Epithelial cell of esophagus (primary cell): ENCODE measurements at regions not wholly inside any gene's neighbourhood (a gene's known extent, or its start where the extent isn't known, plus 50 kb on each side); places are given as distances from the start of the nearest gene placed in this dataset.

Experiments used
- DNase-seq: peaks from one replicate; pipeline ENCODE4 v3.0.0; 2010; ENCODE audit warnings: low read depth
- H3K4me3 ChIP-seq: 2 replicates; pipeline ENCODE4 v1.5.1; 2011; ENCODE audit warnings: mild to moderate bottlenecking, low read length, control low read depth
- TF ChIP-seq, protein P1 (sequence below): IDR thresholded peaks from 2 replicates; pipeline ENCODE4 v1.5.1; 2011; ENCODE audit warnings: low read depth, mild to moderate bottlenecking, low read length, control low read depth, inconsistent platforms; ENCODE audit not compliant: insufficient read depth; ENCODE audit errors: missing control alignments

DNA sequence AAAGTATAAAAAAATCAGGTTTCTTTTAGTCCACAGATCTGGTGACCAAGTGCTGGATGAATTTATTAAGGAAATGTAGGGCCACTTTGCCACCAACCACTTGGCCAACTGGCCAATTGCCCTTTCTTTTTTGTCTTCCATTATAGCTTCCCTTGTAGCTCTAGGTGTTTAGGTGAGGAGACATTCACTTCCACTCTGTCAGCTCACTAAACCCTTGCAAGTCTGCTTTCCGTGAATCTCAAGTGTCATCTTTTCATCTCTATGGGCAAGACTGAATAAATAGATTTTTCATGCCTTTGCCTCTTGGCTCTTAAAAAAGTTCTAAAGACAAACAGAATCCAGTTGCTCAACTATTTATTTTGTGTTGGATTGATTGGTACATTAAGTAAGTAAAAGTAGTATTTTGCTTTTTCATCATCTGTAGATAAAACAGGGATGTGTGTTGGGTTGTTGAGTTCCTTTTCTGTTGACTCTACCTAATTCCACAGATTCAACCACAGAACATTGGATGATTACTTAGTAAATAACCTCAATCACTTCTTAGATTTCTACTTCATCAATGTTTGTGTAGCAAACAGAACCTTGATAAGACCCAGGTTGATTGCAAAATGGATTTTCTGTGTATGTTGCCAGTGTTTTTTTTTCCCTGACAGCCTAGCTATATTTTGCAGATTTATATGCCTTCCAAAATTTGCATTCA, 68.1 kb upstream of the GRXCR1 start:
- no peak overlapping the region for H3K4me3 ChIP-seq
- TF ChIP-seq, protein P1, sequence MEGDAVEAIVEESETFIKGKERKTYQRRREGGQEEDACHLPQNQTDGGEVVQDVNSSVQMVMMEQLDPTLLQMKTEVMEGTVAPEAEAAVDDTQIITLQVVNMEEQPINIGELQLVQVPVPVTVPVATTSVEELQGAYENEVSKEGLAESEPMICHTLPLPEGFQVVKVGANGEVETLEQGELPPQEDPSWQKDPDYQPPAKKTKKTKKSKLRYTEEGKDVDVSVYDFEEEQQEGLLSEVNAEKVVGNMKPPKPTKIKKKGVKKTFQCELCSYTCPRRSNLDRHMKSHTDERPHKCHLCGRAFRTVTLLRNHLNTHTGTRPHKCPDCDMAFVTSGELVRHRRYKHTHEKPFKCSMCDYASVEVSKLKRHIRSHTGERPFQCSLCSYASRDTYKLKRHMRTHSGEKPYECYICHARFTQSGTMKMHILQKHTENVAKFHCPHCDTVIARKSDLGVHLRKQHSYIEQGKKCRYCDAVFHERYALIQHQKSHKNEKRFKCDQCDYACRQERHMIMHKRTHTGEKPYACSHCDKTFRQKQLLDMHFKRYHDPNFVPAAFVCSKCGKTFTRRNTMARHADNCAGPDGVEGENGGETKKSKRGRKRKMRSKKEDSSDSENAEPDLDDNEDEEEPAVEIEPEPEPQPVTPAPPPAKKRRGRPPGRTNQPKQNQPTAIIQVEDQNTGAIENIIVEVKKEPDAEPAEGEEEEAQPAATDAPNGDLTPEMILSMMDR, result no peak
- no peak for DNase-seq

DNA sequence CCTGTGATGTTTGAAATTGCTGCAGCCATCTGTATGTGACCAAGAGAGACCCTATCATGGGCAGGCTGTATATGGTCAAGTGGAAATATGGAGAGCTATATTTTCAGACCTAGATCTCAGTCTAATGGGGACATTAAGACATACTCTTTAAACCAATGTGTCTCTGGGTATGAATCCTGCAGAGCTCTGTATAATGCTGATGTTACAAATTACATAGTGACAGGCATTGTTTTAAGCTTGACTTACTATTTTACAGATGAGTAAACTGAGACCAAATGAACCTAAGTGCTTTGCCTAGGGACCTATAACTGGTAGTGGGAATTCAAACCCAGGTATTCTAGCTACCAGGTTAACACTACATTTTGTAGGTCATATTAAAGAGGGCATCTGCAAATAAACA, 71.3 kb upstream of the GRXCR1 start:
- H3K4me3 ChIP-seq, result no peak overlapping the region
- DNase-seq, result no peak
- TF ChIP-seq, protein P1, result no peak

DNA sequence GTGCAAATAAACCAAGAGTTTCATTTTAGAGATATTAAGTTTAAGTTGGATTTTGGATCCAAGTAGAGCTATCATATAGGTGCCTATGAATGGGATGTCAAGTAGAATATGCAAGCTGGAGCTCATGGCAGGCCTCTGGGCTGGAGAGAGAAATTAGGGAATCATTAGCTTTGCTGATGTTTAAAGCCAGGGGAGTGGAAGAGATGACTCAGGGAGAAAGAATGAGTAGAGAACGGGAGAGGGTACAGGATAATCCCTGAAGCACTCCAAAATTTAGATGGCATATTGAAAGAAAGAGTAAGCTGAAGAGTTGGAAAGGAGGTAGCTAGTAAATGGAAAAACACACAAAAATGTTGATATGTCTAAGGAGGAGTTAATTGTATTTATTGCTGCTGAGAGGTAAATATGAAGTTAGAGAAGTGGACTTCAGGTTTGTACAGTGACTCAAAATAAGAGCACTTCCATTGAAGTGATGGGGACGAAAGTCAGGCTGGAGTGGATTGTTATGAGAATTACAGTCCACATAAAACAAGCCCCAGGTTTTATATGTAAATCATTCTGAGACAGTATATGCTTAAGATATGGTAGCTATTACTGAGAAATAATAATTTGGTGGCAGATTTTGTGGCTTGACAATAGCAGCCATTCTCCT, 72.5 kb upstream of the GRXCR1 start:
- no peak for DNase-seq
- TF ChIP-seq, protein P1, result no peak
- no peak overlapping the region for H3K4me3 ChIP-seq

DNA sequence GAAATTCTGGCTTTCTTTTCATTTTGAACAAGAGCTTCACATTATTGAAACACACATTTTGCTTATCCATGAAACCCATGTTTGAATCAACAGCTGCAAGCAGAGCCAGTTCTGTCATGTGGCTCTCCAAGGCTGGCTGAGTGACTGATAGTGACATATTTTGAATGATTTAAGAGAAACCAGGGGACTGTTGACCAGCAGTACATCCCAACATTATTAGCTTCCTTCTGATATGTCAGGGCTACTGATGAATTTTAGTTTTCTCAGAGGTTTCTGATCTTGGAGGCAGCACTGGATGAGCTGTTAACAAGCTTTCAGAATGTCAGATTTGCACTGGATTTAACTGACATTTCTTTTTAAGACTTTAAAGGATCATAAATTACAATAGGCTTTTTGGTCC, 74.6 kb upstream of the GRXCR1 start:
- no peak for DNase-seq
- no peak overlapping the region for H3K4me3 ChIP-seq
- TF ChIP-seq, protein P1, result no peak

DNA sequence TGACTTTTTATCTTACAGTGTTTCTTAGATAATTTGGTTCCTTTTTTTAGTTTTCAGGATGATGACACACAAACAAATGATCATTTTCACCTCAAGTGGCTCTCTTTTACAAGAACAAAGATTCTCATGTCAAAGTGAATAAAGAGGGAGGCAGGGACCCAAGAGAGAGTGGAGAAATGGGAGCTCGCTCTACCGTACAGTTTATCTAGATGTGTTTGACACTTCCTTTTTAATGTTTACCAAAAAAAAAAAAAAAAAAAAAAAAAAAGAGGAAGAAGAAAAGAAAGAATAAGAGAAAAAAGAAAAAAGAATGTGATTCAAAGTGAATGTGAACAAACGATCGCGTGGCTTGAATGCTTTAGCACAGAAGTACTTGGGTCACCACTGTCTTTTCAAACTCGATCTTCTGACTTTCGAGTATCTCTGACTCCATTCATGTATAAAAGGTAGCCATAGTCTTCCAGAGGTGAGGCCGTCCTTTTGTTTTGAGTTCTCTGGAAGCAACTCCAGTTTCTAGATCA, 75.6 kb upstream of the GRXCR1 start:
- no peak for DNase-seq
- TF ChIP-seq, protein P1, result no peak
- no peak overlapping the region for H3K4me3 ChIP-seq

DNA sequence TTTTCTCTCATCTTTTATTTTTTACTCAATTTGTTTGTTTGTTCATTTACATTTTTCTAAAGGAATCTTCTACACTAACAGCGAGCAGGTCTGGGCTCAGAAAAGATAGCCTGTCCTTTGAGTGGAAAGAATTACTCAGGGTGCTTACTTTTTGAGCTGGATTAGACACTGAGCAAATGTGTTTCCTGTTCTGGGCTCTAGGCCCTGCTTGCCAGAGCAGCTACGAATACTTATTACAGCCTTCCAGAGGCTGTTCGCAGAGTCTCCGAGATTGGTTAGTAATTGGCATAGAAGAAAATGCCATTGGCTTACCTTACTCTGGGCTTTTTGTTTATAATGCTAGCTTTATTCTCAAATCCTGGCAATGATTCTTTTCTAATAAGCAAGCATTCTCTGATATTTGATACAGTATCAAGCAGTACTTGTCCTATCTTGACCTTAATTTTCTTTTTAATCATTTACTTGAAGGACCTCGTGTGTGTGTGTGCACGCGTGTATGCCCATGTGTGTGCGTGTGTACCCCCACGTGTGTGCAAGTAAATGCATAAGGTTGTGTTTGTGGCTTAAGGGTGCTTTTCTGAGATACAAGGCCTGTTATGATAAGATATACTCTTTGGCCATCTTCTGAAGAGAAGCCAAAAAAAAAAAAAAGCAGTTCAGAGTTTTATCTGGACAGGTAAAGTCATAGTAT, 76.2 kb upstream of the GRXCR1 start:
- TF ChIP-seq, protein P1, result no peak
- H3K4me3 ChIP-seq, result no peak overlapping the region
- DNase-seq, result no peak
